ENCODE measurements at regions not wholly inside any gene's neighbourhood (a gene's known extent, or its start where the extent isn't known, plus 50 kb on each side); places are given as distances from the start of the nearest gene placed in this dataset.

- DNase-seq, result no peak
Measured at GRCh38 chr22:48276994-48277867, 1514.8 kb downstream of the TBC1D22A start.

DNA sequence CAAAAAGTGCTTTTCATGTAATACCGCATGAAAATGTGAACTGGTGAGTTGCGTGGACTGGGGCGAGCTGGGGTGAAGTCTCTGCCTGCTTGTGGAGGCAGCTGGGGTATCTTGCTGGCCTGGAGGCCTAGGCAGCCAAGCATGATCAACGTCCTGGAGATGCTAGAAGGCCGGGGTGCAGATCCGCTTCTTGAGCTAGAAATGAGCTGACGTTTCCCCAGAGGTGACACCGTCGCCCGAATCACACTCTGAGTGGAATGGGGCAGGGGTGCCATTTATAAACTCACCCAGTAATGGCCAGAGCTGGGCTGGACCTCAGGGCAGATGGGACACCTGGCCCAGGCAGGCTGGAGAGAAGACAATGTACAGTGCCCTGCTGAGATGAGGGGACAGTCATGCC lies 1513.0 kb downstream of the TBC1D22A start:
- no peak for DNase-seq

DNA sequence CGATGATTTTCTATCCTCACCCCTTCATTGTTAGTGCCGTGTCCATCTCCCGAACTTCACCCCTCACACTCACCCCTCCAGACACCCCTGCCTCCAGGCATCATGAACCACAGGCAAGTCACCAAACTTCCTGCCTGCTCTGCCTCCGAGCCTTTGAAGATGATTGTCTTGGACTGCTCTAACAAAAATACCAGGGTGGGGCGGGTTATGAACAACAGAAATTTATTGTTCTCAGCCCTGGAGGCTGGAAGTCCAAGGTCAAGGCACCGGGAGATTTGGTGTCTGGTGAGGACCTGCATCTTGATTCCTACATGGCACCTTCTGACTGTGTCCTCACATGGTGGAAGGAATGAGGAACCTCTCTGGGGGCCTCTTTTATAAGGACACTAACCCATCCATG lies 1508.3 kb downstream of the TBC1D22A start:
- DNase-seq, result no peak

DNA sequence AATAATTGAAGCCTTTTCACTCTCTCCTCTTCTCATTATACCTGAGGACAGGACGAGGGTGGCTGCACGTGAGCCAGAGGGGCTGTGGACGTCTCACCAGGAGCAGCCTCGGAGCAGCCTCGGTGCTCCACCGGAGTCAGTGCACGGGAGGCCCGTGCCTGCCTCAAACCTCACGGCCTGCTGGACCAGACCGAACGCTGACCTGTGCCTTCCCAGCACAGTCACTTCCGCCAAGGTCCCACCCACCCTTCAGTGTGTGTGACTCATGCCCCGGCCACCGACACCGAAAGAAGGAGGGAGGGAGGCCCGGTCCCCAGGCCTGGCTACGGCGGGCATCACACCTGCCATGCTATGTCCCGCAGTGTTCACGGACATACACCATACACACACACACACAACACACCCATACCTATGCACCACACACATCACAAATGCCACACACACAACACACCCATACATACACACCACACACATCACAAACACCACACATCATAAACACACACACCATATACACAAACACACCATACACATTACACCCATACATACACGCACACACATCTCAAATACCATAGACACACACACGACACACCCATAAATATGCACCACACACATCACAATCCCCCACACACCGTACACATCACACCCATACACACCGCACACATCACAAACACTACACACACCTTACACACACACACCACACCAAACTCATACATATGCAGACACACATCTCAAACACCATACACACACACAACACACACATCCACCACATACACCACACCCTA lies 1506.5 kb downstream of the TBC1D22A start:
- no peak for DNase-seq

GRCh38 chr22:48268293-48268692 lies 1505.8 kb downstream of the TBC1D22A start:
- no peak for DNase-seq

- DNase-seq, result no peak
Measured at GRCh38 chr22:48267681-48268080, 1505.2 kb downstream of the TBC1D22A start.

DNA sequence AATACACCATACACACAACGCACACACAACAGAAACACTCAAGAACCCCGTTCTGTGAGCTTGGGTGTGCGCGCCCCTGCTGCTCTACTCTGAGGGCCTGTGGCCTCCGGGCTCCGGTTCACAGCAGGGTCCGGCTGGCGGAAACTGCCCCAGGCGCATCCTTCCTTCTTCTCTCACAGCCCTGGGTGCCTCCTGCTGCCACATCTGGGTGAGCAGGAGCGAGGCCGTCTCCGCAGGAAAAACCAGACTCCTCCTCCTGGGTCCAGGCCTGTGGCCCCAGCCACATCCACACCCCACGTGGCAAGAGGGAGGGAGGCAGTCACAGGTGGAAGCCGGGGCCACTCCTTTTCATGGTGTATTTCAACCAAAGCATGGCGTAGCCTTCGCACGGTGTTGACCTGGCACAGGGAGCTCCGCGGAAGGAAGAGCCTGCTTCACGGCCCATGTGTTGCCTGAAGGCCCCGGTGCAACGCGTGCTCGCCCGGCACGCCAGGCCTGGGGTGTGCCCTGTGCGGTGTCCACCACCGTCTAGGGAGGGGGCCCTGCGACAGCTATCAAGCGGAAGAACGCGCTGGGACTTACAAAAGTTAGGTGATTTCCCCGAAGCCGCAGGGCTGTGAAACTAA lies 1502.7 kb downstream of the TBC1D22A start:
- no peak for DNase-seq

GRCh38 chr22:48264586-48264985 lies 1502.1 kb downstream of the TBC1D22A start:
- DNase-seq, result no peak

DNA sequence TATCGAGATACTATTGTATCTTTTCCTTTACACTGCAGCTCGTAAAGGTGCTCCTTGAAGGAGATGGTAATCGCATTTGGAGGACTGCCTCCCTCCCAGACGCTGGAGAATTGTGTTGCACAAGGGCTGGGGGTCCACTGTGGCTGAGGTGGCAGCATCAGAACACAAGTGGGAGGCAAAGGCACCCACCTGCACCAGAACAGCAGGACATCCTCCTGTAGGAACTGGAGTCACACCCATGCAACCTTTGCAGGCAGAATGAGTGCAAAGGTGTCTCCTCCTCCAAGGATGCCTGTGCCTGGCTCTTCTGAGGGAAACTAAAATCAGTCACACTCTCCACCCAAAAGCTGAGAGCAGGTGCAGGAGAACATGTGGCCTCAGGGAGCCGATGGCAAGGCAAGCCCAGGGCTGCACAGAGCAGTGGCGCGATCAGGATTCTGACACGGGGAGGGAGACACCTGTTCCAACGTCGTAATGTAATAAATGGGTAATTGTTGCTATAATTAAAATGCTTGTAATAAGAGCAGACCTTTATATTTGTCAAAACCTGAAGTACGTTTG lies 1501.4 kb downstream of the TBC1D22A start:
- no peak for DNase-seq

DNA sequence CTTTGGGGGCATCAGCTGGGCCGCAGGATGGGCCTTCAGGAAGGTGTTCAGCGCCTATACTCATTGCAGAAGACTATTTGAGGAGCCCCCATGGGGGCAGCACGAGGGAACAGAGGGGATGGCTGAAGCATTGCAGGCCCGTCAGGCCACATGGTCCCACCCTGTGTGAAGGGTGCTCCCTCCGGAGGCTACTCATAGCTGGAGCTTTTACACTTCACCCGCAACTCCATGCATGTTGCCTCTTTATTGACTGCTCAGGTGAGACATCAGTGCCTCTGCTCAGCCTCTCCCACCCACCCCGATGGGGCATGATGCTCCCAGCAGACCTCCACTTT lies 1500.9 kb downstream of the TBC1D22A start:
- no peak for DNase-seq

GRCh38 chr22:48262596-48263430 lies 1500.4 kb downstream of the TBC1D22A start:
- DNase-seq, result no peak

DNA sequence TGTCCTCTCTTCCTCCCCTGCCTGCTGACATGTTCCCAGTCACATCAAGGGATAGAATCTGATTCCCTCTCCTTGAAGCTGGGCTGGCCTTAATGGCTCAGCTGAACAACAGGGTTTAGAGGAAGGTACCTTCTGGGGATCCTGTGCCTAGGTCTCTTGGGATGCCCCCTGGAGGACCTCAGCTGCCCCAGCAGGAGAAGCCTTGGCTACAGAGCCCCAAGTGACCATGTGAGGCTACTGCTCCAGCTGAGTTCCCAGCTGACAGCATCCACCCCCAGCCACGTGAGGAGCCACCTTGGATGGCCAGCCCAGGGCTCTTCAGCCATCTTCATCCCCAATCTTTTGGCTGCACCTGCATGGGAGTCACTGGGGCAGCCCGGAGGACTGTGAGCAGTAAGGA lies 1499.3 kb downstream of the TBC1D22A start:
- DNase-seq, result no peak

- no peak for DNase-seq
Measured at GRCh38 chr22:48261048-48261621, 1498.7 kb downstream of the TBC1D22A start.

- no peak for DNase-seq
Measured at GRCh38 chr22:48259991-48260670, 1497.7 kb downstream of the TBC1D22A start.

DNA sequence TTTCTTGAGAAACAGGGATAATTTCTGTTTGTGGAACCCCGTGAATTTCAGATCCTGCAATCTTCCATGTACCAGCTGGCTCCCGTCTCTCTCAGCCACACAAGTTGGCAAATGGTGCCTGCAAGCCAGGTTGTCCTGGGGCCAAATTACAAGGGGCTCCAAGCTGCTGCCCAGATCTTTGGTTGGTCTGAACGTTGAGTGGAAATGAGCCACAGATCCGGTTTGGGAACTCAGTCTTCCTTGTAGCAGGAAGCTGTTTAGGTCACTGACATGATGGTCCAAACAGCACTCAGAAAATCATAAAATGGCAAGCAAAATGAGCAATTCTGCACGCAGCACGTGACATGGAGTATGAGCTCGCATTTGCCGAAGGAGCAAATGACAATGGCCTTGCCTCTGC lies 1496.4 kb downstream of the TBC1D22A start:
- DNase-seq, result no peak

GRCh38 chr22:48258064-48258701 lies 1495.7 kb downstream of the TBC1D22A start:
- DNase-seq, result no peak

GRCh38 chr22:48257685-48258055 lies 1495.2 kb downstream of the TBC1D22A start:
- DNase-seq, result no peak

DNA sequence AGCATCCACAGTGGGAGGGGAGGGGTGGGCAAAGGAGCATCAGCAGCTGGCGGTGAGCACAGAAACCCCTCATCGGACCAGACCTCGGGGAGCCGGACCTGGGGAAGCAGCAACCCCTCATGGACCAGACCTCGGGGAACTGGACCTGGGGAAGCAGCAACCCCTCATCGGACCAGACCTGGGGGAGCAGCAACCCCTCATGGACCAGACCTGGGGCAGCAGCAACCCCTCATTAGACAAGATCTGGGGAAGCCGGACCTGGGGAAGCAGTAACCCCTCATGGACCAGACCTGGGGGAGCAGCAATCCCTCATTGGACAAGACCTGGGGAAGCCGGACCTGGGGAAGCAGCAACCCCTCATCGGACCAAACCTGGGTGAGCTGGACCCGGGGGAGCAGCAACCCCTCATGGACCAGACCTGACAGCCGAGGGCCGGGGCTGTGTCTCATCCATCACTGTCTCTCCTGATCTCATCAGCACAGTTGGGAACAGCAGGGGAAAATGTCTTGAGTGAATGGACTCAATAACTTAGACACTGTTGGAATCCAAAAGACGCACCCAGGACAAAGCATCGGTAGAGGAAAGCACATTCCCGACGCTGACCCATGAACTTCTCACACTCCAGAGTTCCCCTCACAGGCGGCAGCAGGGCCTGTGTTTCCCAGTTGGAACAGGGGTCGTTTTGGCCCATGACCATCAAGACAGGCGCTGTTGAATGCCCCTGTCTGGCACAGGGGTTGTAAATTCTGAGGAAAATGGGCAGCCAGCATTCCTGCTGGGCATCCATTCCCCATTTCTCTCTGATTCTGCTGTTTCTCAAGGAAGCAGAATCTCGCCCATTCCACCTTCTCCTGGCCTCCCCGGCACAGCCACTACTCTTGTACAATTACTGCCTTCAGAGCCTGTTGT lies 1494.6 kb downstream of the TBC1D22A start:
- no peak for DNase-seq

DNA sequence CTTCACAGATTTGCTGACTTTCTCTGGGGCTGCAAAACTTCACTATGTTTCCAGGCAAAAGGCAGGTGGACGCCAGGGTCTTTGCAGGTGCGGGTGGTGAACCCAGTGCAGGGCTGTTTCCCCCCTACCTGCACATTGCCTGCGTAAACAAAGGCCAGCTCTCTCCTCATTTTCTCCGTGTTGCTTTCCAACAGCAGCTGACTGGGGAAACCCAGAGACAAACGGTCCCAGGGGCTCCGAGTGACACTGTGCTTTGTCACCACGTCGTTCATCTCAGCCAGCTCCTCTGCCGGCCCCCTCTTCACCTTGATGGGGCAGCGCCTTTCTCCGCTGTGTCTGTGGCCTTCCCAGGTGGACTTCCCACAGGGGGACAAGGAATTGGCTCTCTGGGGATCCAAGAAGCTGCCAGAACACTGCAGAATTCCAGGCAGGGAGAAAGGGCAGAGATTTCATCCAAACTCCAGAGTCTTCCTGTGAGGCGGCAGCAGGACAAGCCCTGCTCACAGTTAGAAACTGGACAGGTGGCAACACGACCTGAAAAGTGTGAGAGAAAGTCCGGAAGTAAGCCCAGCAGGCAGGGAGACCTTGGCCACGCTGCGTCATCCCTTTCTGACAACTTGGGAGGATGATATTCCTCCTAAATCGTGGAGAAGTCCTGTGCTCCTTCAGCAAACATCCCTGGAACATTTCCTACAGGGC lies 1493.7 kb downstream of the TBC1D22A start:
- DNase-seq, result no peak
